Ectodermal cell (in vitro differentiated cells): ENCODE measurements at regions not wholly inside any gene's neighbourhood (a gene's known extent, or its start where the extent isn't known, plus 50 kb on each side); places are given as distances from the start of the nearest gene placed in this dataset.
"Not testable (repeated sequence)": the region's sequence is repeated elsewhere in the genome, so short reads cannot be mapped to it uniquely, and the experiment has no call there.

Experiments
- H3K27ac ChIP-seq: 2 replicates; pipeline ENCODE4 v1.7.0; 2013; ENCODE audit warnings: mild to moderate bottlenecking, low read depth, low read length; ENCODE audit not compliant: insufficient read depth, poor library complexity, severe bottlenecking
- H3K27me3 ChIP-seq: 2 replicates; pipeline ENCODE4 v1.7.0; 2013; ENCODE audit warnings: mild to moderate bottlenecking, low read length; ENCODE audit not compliant: insufficient read depth, control insufficient read depth, poor library complexity, severe bottlenecking
- H3K36me3 ChIP-seq: one replicate; pipeline ENCODE4 v1.7.0; 2013; ENCODE audit warnings: low read length; ENCODE audit not compliant: control insufficient read depth, insufficient read depth
- H3K4me1 ChIP-seq: one replicate; pipeline ENCODE4 v1.7.0; 2013; ENCODE audit warnings: low read length; ENCODE audit not compliant: control insufficient read depth, insufficient read depth
- H3K4me3 ChIP-seq: 2 replicates; pipeline ENCODE4 v1.7.0; 2013; ENCODE audit warnings: low read depth, low read length, control low read depth; ENCODE audit not compliant: insufficient read depth
- H3K9me3 ChIP-seq: 2 replicates; pipeline ENCODE4 v1.7.0; 2013; ENCODE audit warnings: mild to moderate bottlenecking, low read length, moderate library complexity; ENCODE audit not compliant: control insufficient read depth
- WGBS, 2 experiments: methylation state at CpG; one replicate each; pipeline ENCODE4 v1.1.7; 2013; ENCODE audit warnings: missing lambda C conversion rate in 2 of 2; 5-methylcytosine and 5-hydroxymethylcytosine counted together

GRCh38 chrX:734362-734761 is 103.8 kb downstream of the SHOX start:
- Histone ChIP-seq H3K4me1 (peaks cover 3% of the 10 kb centered on the region), H3K27ac (no peak overlapping the region)

GRCh38 chrX:733961-734360 is 103.4 kb downstream of the SHOX start:
- WGBS, 2 experiments: 93 to 94% methylated on average over 9 of the region's 9 CpGs
- Histone ChIP-seq H3K27me3 (no peaks in the 10 kb centered on the region), H3K36me3 (no peaks in the 10 kb centered on the region), H3K4me3 (no peak overlapping the region), H3K9me3 (no peaks in the 10 kb centered on the region), H3K4me1 (no peaks in the 10 kb centered on the region), H3K27ac (no peak overlapping the region)

More at GRCh38 chrX:734362-734761, 103.8 kb downstream of the SHOX start:
- H3K4me3 ChIP-seq: no peak overlapping the region
- WGBS, 2 experiments: 68 to 69% methylated on average over 17 of the region's 17 CpGs
- no peaks in the 10 kb centered on the region for H3K9me3 ChIP-seq
- H3K27me3 ChIP-seq: no peaks in the 10 kb centered on the region
- no peaks in the 10 kb centered on the region for H3K36me3 ChIP-seq

GRCh38 chrX:729583-730409 is 99.2 kb downstream of the SHOX start:
- no peaks in the 10 kb centered on the region for H3K9me3 ChIP-seq
- no peaks in the 10 kb centered on the region for H3K36me3 ChIP-seq
- H3K4me3 ChIP-seq: no peak overlapping the region
- WGBS, 2 experiments: 87 to 89% methylated on average over 21 of the region's 21 CpGs
- H3K27ac ChIP-seq: no peak overlapping the region
- H3K4me1 ChIP-seq: no peaks in the 10 kb centered on the region
- H3K27me3 ChIP-seq: no peaks in the 10 kb centered on the region

GRCh38 chrX:729101-729500 is 98.5 kb downstream of the SHOX start:
- not testable (repeated sequence) for H3K4me1 ChIP-seq, H3K9me3 ChIP-seq, H3K27ac ChIP-seq, H3K27me3 ChIP-seq, H3K4me3 ChIP-seq, H3K36me3 ChIP-seq
- 92 to 94% methylated on average over 12 of the region's 14 CpGs for WGBS, 2 experiments

- not testable (repeated sequence) for H3K4me1 ChIP-seq, H3K27me3 ChIP-seq, H3K9me3 ChIP-seq, H3K4me3 ChIP-seq, H3K36me3 ChIP-seq, H3K27ac ChIP-seq
- 82 to 83% methylated on average over 9 to 11 of the region's 11 CpGs for WGBS, 2 experiments
Observed at GRCh38 chrX:728639-729038, 98.0 kb downstream of the SHOX start.

- Histone ChIP-seq H3K36me3 (no peaks in the 10 kb centered on the region), H3K4me3 (no peak overlapping the region), H3K27ac (no peak overlapping the region), H3K4me1 (no peaks in the 10 kb centered on the region), H3K27me3 (no peaks in the 10 kb centered on the region), H3K9me3 (no peaks in the 10 kb centered on the region)
- 49 to 55% methylated on average over 20 to 22 of the region's 22 CpGs for WGBS, 2 experiments
Observed at GRCh38 chrX:727738-728621, 97.4 kb downstream of the SHOX start.

- no peaks in the 10 kb centered on the region for H3K27me3 ChIP-seq
- H3K4me1 ChIP-seq: no peaks in the 10 kb centered on the region
- no peak overlapping the region for H3K27ac ChIP-seq
- no peaks in the 10 kb centered on the region for H3K9me3 ChIP-seq
- H3K36me3 ChIP-seq: no peaks in the 10 kb centered on the region
- WGBS, 2 experiments: 96 to 97% methylated on average over 9 of the region's 9 CpGs
- H3K4me3 ChIP-seq: no peak overlapping the region
Observed at GRCh38 chrX:725971-726370, 95.4 kb downstream of the SHOX start.

- WGBS, 2 experiments: 91 to 96% methylated on average over 4 of the region's 4 CpGs
- no peak overlapping the region for H3K27ac ChIP-seq
- H3K9me3 ChIP-seq: no peaks in the 10 kb centered on the region
- no peaks in the 10 kb centered on the region for H3K27me3 ChIP-seq
- H3K4me1 ChIP-seq: no peaks in the 10 kb centered on the region
- no peaks in the 10 kb centered on the region for H3K36me3 ChIP-seq
- no peak overlapping the region for H3K4me3 ChIP-seq
Observed at GRCh38 chrX:724256-724655, 93.7 kb downstream of the SHOX start.

GRCh38 chrX:723781-724180 is 93.2 kb downstream of the SHOX start:
- Histone ChIP-seq H3K4me1 (no peaks in the 10 kb centered on the region), H3K27me3 (no peaks in the 10 kb centered on the region), H3K27ac (no peak overlapping the region), H3K36me3 (no peaks in the 10 kb centered on the region), H3K9me3 (no peaks in the 10 kb centered on the region), H3K4me3 (no peak overlapping the region)
- WGBS, 2 experiments: 76 to 78% methylated on average over 6 of the region's 6 CpGs

GRCh38 chrX:721354-721753 is 90.8 kb downstream of the SHOX start:
- Histone ChIP-seq H3K4me1 (no peaks in the 10 kb centered on the region), H3K9me3 (no peaks in the 10 kb centered on the region), H3K4me3 (no peak overlapping the region), H3K36me3 (no peaks in the 10 kb centered on the region), H3K27me3 (no peaks in the 10 kb centered on the region), H3K27ac (no peak overlapping the region)
- WGBS, 2 experiments: 91 to 92% methylated on average over 14 of the region's 14 CpGs
